NCI-H2227 (cell line): ENCODE measurements at regions not wholly inside any gene's neighbourhood (a gene's known extent, or its start where the extent isn't known, plus 50 kb on each side); places are given as distances from the start of the nearest gene placed in this dataset.

Experiments used
- DNase-seq: peaks from one replicate; lab custom pipeline; 2025; ENCODE audit not compliant: unreplicated experiment; lab: John Stamatoyannopoulos, UW

GRCh38 chr1:187079330-187079729 is 250.6 kb downstream of the PLA2G4A start:
- DNase-seq: no peak

- DNase-seq: no peak
Observed at GRCh38 chr1:187091666-187092065, 262.9 kb downstream of the PLA2G4A start.

- no peak for DNase-seq
Observed at GRCh38 chr1:187092104-187092503, 263.4 kb downstream of the PLA2G4A start.

- no peak for DNase-seq
Observed at GRCh38 chr1:187096689-187097088, 267.9 kb downstream of the PLA2G4A start.

GRCh38 chr1:187110351-187110750 is 281.6 kb downstream of the PLA2G4A start:
- DNase-seq: no peak

GRCh38 chr1:187114792-187115191 is 286.0 kb downstream of the PLA2G4A start:
- DNase-seq: no peak

GRCh38 chr1:187121661-187122060 is 292.9 kb downstream of the PLA2G4A start:
- DNase-seq: no peak

GRCh38 chr1:187122566-187122965 is 293.8 kb downstream of the PLA2G4A start:
- peak; percentile 6 for DNase-seq

- peak; percentile 75 for DNase-seq
Observed at GRCh38 chr1:187129132-187129531, 300.4 kb downstream of the PLA2G4A start.

- no peak for DNase-seq
Observed at GRCh38 chr1:187143783-187144182, 315.0 kb downstream of the PLA2G4A start.

- DNase-seq: no peak
Observed at GRCh38 chr1:187146388-187146787, 317.6 kb downstream of the PLA2G4A start.

GRCh38 chr1:187151555-187151954 is 322.8 kb downstream of the PLA2G4A start:
- no peak for DNase-seq

GRCh38 chr1:187153047-187153446 is 324.3 kb downstream of the PLA2G4A start:
- no peak for DNase-seq

- no peak for DNase-seq
Observed at GRCh38 chr1:187157115-187157514, 328.4 kb downstream of the PLA2G4A start.

GRCh38 chr1:187157552-187157951 is 328.8 kb downstream of the PLA2G4A start:
- DNase-seq: no peak

- DNase-seq: no peak
Observed at GRCh38 chr1:187167555-187167954, 338.8 kb downstream of the PLA2G4A start.

- no peak for DNase-seq
Observed at GRCh38 chr1:187168297-187168696, 339.5 kb downstream of the PLA2G4A start.

GRCh38 chr1:187185389-187185788 is 356.6 kb downstream of the PLA2G4A start:
- DNase-seq: no peak

- no peak for DNase-seq
Observed at GRCh38 chr1:187197685-187198084, 368.9 kb downstream of the PLA2G4A start.

- no peak for DNase-seq
Observed at GRCh38 chr1:187203257-187203656, 374.5 kb downstream of the PLA2G4A start.

GRCh38 chr1:187212377-187212776 is 383.6 kb downstream of the PLA2G4A start:
- DNase-seq: no peak

- DNase-seq: no peak
Observed at GRCh38 chr1:187226396-187226795, 397.6 kb downstream of the PLA2G4A start.

GRCh38 chr1:187228790-187229189 is 400.0 kb downstream of the PLA2G4A start:
- no peak for DNase-seq

- no peak for DNase-seq
Observed at GRCh38 chr1:187229496-187229895, 400.7 kb downstream of the PLA2G4A start.
